Vagina (tissue), 2 donors: ENCODE measurements at regions not wholly inside any gene's neighbourhood (a gene's known extent, or its start where the extent isn't known, plus 50 kb on each side); places are given as distances from the start of the nearest gene placed in this dataset.

Experiments
- DNase-seq, 2 donors: peaks; one replicate each; pipeline ENCODE4 v3.0.0-alpha.2; 2017; ENCODE audit errors: extremely low spot score in 2 of 2
- H3K27ac ChIP-seq: fragments of 200-600 bp; sonication (generic); one replicate; pipeline ENCODE4 v1.5.1; 2019
- H3K27me3 ChIP-seq: fragments of 200-600 bp; sonication (generic); one replicate; pipeline ENCODE4 v1.5.1; 2019
- H3K36me3 ChIP-seq, 2 donors: fragments of 200-600 bp; sonication (generic); one replicate each; pipeline ENCODE4 v1.5.1; 2017 to 2019
- H3K4me1 ChIP-seq: fragments of 200-600 bp; sonication (generic); one replicate; pipeline ENCODE4 v1.5.1; 2019
- H3K4me3 ChIP-seq, 2 donors: fragments of 200-600 bp; sonication (generic); 1 replicate in 1 of 2; 2 replicates in 1 of 2; pipeline ENCODE4 v1.5.1; 2016 to 2019
- H3K9me3 ChIP-seq: fragments of 200-600 bp; sonication (generic); one replicate; pipeline ENCODE4 v1.5.1; 2019
- POLR2A ChIP-seq, 2 donors: fragments of 450-650 bp; IDR thresholded peaks; one replicate each; pipeline ENCODE4 v1.6.1; 2017; ENCODE audit warnings: antibody characterized with exemption in 2 of 2, mild to moderate bottlenecking in 2 of 2, moderate library complexity in 2 of 2
- POLR2AphosphoS5 ChIP-seq, 2 donors: sonication (generic); formaldehyde crosslinking; IDR thresholded peaks; one replicate each; pipeline ENCODE4 v1.9.0; 2017; ENCODE audit warnings: antibody characterized with exemption in 2 of 2, mild to moderate bottlenecking in 2 of 2, low read depth in 1 of 2; ENCODE audit not compliant: insufficient read depth in 1 of 2
- intact Hi-C: fragments of 100-400 bp; cut with DNase I; formaldehyde crosslinking; loops from one replicate; pipeline ENCODE4 v1.15.1; 2023
- TF ChIP-seq, protein P1 (sequence below), 3 experiments: fragments of 450-650 bp in 2 of 3; fragments of 200-600 bp in 1 of 3; sonication (generic) in 1 of 3; IDR thresholded peaks; one replicate each; pipeline ENCODE4 v1.5.1; 2017 to 2019; ENCODE audit warnings: antibody characterized with exemption in 3 of 3, mild to moderate bottlenecking in 2 of 3, moderate library complexity in 2 of 3

DNA sequence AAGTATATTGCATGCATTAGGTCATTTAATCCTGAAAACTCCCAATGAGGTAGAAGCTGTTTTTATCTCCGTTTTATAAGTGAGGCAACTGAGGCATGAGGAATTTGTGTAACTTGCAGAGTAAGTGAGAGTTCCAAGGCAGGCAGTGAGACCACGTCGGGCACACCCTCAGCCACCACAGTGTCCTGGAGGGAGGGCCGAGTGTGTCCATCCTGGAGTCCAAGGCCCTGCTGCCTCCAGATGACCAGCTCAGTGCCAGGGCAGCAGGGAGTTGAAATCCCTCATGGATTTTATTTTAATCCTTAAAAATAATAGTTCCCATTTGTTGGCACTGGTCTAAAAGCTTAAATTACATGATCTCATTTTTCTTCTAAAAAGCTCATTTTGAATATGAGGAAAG is 104.6 kb upstream of the SMIM23 start:
- Histone ChIP-seq H3K4me3 (no peak overlapping the region), H3K36me3 (no peaks in the 10 kb centered on the region), H3K4me1 (no peaks in the 10 kb centered on the region), H3K27me3 (no peaks in the 10 kb centered on the region), H3K27ac (no peak overlapping the region), H3K9me3 (no peaks in the 10 kb centered on the region)
- intact Hi-C loops: no loop called here
- no peak for DNase-seq
- TF ChIP-seq POLR2AphosphoS5 (IDR thresholded peaks at IDR 0.05; ENCODE audit: insufficient read depth in 1 of 2, low read depth in 1 of 2) (no peak), POLR2A (IDR thresholded peaks at IDR 0.05) (no peak)
- TF ChIP-seq, protein P1, sequence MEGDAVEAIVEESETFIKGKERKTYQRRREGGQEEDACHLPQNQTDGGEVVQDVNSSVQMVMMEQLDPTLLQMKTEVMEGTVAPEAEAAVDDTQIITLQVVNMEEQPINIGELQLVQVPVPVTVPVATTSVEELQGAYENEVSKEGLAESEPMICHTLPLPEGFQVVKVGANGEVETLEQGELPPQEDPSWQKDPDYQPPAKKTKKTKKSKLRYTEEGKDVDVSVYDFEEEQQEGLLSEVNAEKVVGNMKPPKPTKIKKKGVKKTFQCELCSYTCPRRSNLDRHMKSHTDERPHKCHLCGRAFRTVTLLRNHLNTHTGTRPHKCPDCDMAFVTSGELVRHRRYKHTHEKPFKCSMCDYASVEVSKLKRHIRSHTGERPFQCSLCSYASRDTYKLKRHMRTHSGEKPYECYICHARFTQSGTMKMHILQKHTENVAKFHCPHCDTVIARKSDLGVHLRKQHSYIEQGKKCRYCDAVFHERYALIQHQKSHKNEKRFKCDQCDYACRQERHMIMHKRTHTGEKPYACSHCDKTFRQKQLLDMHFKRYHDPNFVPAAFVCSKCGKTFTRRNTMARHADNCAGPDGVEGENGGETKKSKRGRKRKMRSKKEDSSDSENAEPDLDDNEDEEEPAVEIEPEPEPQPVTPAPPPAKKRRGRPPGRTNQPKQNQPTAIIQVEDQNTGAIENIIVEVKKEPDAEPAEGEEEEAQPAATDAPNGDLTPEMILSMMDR (IDR thresholded peaks at IDR 0.05): no peak

DNA sequence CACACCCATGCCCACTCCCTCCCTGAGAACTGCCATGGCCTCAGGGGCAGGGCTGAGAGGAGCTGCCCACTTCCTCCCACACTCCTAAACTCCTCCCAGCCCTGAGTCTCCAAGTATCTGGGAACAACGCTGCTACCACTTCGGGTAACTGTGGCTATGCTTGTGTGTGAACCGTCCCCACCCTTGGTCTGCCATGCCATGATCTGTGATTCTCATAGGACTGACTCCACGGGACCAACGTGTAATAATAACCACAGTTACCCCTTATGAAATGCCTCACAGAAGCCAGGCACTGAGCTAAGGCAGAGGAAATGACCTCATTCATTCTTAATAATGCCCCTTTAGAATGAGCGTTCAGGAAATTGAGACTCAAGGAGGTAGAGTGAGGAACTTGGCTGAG is 103.9 kb upstream of the SMIM23 start:
- H3K27ac ChIP-seq: no peak overlapping the region
- DNase-seq: no peak
- no peaks in the 10 kb centered on the region for H3K27me3 ChIP-seq
- no peak overlapping the region for H3K4me3 ChIP-seq
- H3K9me3 ChIP-seq: no peaks in the 10 kb centered on the region
- no peaks in the 10 kb centered on the region for H3K36me3 ChIP-seq
- no peak for TF ChIP-seq POLR2A (IDR thresholded peaks at IDR 0.05)
- TF ChIP-seq, protein P1 (IDR thresholded peaks at IDR 0.05): no peak
- no peak for TF ChIP-seq POLR2AphosphoS5 (IDR thresholded peaks at IDR 0.05; ENCODE audit: insufficient read depth in 1 of 2, low read depth in 1 of 2)
- H3K4me1 ChIP-seq: no peaks in the 10 kb centered on the region
- intact Hi-C loops: no loop called here

DNA sequence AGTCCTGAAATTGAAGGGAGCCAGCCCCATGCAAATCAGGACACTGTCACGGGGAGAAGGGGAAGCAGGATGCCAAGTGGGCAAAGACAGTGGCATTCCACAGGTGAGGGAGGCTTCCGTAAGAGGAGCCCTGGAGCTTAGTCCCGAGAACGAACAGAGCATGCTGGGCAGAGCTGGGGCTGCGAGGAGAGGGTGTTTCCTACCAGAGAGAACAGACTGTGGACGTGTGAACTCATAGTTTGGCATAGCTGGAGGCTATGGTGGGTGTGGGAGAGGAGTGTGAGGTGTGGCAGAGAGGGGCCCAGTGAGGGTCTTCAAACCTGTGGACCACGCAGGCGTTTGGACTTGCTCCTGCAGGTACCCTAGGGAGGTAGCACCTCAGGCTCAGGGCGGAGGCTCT is 102.8 kb upstream of the SMIM23 start:
- no peak for DNase-seq
- Histone ChIP-seq H3K36me3 (no peaks in the 10 kb centered on the region), H3K4me1 (no peaks in the 10 kb centered on the region), H3K27ac (no peak overlapping the region), H3K27me3 (no peaks in the 10 kb centered on the region), H3K4me3 (no peak overlapping the region), H3K9me3 (no peaks in the 10 kb centered on the region)
- no peak for TF ChIP-seq POLR2AphosphoS5 (IDR thresholded peaks at IDR 0.05; ENCODE audit: insufficient read depth in 1 of 2, low read depth in 1 of 2)
- TF ChIP-seq POLR2A (IDR thresholded peaks at IDR 0.05): no peak
- TF ChIP-seq, protein P1 (IDR thresholded peaks at IDR 0.05): no peak
- intact Hi-C loops: no loop called here

DNA sequence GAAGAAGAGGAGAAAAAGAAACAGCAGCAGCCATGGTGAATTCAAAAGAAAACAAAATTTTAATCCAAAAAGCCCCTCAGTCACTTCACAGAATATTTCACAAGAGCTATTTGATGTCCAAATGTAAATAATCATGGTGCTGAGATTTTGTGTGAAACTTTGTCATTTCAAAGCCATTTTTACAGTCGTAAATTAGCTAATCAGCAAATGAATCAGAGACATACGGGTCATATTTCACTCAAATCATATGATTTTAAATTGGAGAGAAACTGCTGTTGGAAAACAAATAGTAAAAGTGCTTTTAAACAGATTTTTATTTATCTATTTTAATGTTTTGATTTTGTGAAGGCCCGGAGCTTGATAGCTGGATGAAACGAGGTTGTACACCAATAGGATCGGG is 101.4 kb upstream of the SMIM23 start:
- no peaks in the 10 kb centered on the region for H3K4me1 ChIP-seq
- no peaks in the 10 kb centered on the region for H3K27me3 ChIP-seq
- H3K4me3 ChIP-seq: no peak overlapping the region
- no peaks in the 10 kb centered on the region for H3K9me3 ChIP-seq
- intact Hi-C loops: no loop called here
- DNase-seq: no peak
- TF ChIP-seq POLR2A (IDR thresholded peaks at IDR 0.05): no peak
- TF ChIP-seq POLR2AphosphoS5 (IDR thresholded peaks at IDR 0.05; ENCODE audit: insufficient read depth in 1 of 2, low read depth in 1 of 2): no peak
- TF ChIP-seq, protein P1 (IDR thresholded peaks at IDR 0.05): no peak
- no peak overlapping the region for H3K27ac ChIP-seq
- H3K36me3 ChIP-seq: no peaks in the 10 kb centered on the region

DNA sequence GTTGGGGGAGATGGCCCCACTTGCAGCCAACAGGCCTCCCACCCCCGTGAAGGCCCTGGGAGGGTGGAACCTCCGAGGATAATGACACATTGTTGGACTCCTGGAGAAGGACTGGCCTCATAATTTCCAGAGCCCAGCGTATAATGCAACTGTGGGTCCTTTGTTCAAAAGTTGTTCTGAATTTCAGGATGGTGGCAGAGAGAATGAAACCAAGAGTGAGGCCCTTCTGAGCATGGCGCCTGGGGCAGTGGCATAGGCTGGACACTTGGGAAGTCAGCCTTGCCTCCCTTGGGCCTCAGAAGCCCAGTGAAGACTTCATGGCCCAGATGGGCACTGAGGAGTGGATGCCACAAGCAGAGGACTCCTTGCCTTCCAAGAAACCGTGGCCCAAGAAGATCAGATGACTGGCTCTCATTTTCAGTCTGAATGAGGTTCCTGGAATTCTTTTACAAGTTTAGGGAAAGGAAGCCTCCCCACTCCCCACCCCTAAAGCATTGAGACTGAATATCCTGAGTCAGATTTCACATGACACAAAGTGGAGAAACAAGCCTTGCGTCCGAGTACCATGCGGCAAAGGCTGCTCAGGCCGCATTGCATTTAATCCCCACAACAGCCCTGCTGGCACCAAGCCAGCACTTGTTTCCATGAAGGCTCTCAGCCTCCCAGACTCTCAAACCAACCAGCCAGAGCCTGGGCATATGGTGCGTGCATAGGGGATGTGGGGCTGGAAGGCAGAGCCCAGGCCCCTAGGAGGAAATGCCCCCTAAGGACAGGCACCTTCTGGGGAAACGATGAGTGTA is 96.7 kb upstream of the SMIM23 start:
- no peaks in the 10 kb centered on the region for H3K27me3 ChIP-seq
- no peak overlapping the region for H3K4me3 ChIP-seq
- H3K36me3 ChIP-seq: no peaks in the 10 kb centered on the region
- no peaks in the 10 kb centered on the region for H3K4me1 ChIP-seq
- no peak overlapping the region for H3K27ac ChIP-seq
- DNase-seq: no peak
- TF ChIP-seq POLR2A (IDR thresholded peaks at IDR 0.05) (no peak), POLR2AphosphoS5 (IDR thresholded peaks at IDR 0.05; ENCODE audit: insufficient read depth in 1 of 2, low read depth in 1 of 2) (no peak)
- TF ChIP-seq, protein P1 (IDR thresholded peaks at IDR 0.05): no peak
- no peaks in the 10 kb centered on the region for H3K9me3 ChIP-seq
- intact Hi-C loops: no loop called here
